Ishikawa (cell line): ENCODE measurements at regions not wholly inside any gene's neighbourhood (a gene's known extent, or its start where the extent isn't known, plus 50 kb on each side); places are given as distances from the start of the nearest gene placed in this dataset.

Experiments
- CEBPB ChIP-seq: IDR thresholded peaks from 2 replicates; pipeline ENCODE4 v1.6.1; 2012
- CREB1 ChIP-seq: IDR thresholded peaks from 2 replicates; pipeline ENCODE4 v1.6.1; 2012; ENCODE audit warnings: low read depth
- EGR1 ChIP-seq: IDR thresholded peaks from 2 replicates; pipeline ENCODE4 v1.6.1; 2012
- EP300 ChIP-seq: IDR thresholded peaks from 2 replicates; pipeline ENCODE4 v1.6.1; 2012; ENCODE audit warnings: borderline replicate concordance
- FOXM1 ChIP-seq: IDR thresholded peaks from 2 replicates; pipeline ENCODE4 v1.6.1; 2012; ENCODE audit warnings: low read depth, borderline replicate concordance
- NFIC ChIP-seq: IDR thresholded peaks from 2 replicates; pipeline ENCODE4 v1.6.1; 2012
- RAD21 ChIP-seq: IDR thresholded peaks from 2 replicates; pipeline ENCODE4 v1.6.1; 2012; ENCODE audit warnings: low read depth
- TAF1 ChIP-seq: IDR thresholded peaks from 2 replicates; pipeline ENCODE4 v1.6.1; 2012; ENCODE audit warnings: low read depth, mild to moderate bottlenecking
- TCF12 ChIP-seq: IDR thresholded peaks from 2 replicates; pipeline ENCODE4 v1.6.1; 2012; ENCODE audit warnings: low read depth
- TEAD4 ChIP-seq: IDR thresholded peaks from 2 replicates; pipeline ENCODE4 v1.6.1; 2012
- YY1 ChIP-seq: IDR thresholded peaks from 2 replicates; pipeline ENCODE4 v1.6.1; 2012; ENCODE audit warnings: low read depth
- ZBTB7A ChIP-seq: IDR thresholded peaks from 2 replicates; pipeline ENCODE4 v1.6.1; 2012; ENCODE audit warnings: low read depth
- TF ChIP-seq, protein P1 (sequence below): IDR thresholded peaks from 2 replicates; pipeline ENCODE4 v1.6.1; 2012
- TF ChIP-seq, protein P2 (sequence below): IDR thresholded peaks from 2 replicates; pipeline ENCODE4 v1.6.1; 2012
- TF ChIP-seq, protein P3 (sequence below): IDR thresholded peaks from 2 replicates; pipeline ENCODE4 v1.6.1; 2012; ENCODE audit warnings: low read depth, mild to moderate bottlenecking

DNA sequence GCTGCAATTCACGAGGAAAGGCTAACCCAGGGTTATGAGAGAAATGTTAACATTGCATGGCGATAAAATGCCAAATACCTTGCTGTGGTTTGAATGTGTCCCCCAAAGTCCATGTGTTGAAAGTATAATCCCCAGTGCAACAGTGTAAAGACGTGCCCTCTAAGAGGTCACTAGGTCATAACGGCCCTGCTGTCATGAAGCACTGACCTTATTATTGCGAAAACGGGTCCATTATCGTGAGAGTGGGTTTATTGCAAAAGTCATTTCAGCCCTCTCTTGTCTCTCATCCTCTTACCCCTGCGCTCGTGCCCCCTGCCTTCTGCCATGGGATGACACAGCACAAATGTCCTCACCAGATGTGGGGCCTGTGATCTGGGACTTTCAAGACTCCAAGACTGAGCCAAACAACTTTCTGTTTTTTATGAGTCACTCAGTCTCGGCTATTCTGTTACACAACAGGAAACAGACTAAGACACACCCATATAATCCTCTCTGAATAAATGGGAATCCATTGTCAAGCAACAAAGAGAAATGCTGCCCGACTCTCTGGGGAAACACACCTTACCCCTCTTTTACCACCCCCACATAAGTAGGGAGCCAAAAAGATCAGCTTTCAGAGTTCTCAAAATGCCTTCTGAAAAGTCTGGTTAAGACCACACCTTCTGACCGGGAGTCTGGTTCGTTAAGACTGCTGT, 73.1 kb upstream of the UCN3 start:
- TF ChIP-seq TAF1, result no peak
- peak; percentile 41 for TF ChIP-seq CEBPB
- peak; percentile 59; the same call in 1 of the 2 replicates for TF ChIP-seq EP300
- TF ChIP-seq TCF12, result peak; percentile 32; the same call in 1 of the 2 replicates
- no peak for TF ChIP-seq FOXM1

DNA sequence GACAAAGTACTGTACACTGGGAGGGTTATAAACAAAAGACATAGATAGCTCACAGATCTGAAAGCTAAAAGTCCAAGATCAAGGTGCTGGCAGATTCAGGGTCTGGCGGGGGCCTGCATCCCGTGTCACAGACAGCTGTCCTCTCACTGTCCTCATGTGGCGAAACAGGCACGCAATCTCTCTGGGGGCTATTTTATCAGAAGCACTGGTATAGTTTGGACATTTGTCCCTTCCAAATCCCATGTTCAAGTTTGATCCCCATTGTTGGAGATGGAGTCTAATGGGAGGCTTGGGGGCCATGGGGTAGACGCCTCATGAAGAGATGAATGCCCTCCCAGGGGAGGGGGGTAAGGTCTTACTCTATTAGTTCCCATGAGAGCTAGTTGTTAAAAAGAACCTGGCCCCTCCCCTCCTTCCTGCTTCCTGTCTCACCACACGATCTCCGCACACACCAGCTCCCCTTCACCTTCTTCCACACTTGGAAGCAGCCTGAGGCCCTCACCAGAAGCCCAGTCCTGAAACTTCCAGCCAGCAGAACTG, 72.5 kb upstream of the UCN3 start:
- TF ChIP-seq FOXM1 (no peak), EGR1 (no peak), YY1 (no peak), EP300 (no peak), NFIC (no peak), CREB1 (no peak), RAD21 (no peak), TEAD4 (no peak), TCF12 (no peak), ZBTB7A (no peak), CEBPB (no peak), TAF1 (no peak)
- TF ChIP-seq, protein P1, sequence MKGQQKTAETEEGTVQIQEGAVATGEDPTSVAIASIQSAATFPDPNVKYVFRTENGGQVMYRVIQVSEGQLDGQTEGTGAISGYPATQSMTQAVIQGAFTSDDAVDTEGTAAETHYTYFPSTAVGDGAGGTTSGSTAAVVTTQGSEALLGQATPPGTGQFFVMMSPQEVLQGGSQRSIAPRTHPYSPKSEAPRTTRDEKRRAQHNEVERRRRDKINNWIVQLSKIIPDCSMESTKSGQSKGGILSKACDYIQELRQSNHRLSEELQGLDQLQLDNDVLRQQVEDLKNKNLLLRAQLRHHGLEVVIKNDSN, result no peak
- TF ChIP-seq, protein P2, sequence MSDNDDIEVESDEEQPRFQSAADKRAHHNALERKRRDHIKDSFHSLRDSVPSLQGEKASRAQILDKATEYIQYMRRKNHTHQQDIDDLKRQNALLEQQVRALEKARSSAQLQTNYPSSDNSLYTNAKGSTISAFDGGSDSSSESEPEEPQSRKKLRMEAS, result no peak

DNA sequence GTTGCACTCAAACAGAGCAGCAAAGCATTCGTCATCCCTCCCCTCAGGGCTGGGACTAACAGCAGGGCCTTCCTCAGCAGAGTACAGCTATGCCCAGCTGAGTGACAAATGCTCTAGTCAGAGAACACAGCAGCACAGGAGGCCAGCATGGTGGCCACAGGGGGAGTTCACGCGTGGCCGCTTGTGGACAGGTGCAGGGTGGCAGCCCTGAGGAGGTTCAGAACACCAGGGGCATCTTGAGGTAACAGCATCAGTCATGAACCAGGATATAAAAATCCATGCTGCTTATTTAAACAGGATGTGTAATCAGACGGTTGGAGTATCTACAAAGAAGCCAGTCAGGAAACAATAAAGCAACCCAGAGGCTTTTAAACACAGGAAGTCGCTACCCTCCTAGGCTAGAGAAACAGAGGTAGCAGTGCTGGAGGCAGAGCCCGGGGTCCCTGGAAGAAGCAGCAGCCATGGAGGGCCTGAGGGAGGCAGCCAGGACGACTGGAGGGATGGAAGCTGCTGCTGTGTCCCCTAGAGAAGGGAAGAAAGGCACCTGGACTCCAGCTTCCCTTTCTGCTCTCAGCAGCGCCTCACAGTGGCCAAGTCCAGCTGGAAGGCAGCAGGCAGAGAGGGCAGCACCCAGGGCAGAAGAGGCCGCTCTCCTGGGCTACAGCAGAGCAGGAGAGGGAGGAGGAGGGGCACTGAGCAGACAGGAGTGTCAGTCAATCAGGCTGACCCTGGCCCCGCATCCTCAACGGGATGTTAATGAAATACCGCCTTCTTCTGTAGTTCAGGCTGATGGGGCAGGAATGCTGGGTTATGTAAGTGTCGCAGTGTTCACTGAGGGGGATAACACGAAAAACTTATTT, 70.8 kb upstream of the UCN3 start:
- TF ChIP-seq ZBTB7A (no peak), RAD21 (peak; percentile 31; the same call in 1 of the 2 replicates)

DNA sequence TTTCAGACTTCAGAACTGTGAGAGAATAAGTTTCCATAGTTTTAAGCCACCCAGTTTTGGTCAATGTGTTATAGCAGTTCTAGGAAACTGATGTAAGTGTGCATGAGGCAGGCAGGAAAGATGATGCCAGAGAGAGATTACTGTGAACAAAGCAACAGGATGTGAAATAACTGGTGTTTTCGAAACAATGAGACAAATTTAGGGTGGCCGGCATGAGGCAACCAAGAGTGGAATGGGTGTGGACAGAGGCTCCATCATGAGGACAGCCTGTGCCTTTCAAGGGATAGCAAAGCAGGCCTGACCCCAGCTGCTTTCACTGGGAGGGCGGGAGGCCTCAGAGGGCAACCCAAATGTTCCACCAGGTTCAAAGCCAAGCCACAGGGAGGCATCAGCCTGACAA, 67.3 kb upstream of the UCN3 start:
- TF ChIP-seq, protein P1, result no peak
- TF ChIP-seq CEBPB, result no peak
- no peak for TF ChIP-seq FOXM1
- TF ChIP-seq RAD21, result no peak
- TF ChIP-seq, protein P2, result no peak
- TF ChIP-seq, protein P3, sequence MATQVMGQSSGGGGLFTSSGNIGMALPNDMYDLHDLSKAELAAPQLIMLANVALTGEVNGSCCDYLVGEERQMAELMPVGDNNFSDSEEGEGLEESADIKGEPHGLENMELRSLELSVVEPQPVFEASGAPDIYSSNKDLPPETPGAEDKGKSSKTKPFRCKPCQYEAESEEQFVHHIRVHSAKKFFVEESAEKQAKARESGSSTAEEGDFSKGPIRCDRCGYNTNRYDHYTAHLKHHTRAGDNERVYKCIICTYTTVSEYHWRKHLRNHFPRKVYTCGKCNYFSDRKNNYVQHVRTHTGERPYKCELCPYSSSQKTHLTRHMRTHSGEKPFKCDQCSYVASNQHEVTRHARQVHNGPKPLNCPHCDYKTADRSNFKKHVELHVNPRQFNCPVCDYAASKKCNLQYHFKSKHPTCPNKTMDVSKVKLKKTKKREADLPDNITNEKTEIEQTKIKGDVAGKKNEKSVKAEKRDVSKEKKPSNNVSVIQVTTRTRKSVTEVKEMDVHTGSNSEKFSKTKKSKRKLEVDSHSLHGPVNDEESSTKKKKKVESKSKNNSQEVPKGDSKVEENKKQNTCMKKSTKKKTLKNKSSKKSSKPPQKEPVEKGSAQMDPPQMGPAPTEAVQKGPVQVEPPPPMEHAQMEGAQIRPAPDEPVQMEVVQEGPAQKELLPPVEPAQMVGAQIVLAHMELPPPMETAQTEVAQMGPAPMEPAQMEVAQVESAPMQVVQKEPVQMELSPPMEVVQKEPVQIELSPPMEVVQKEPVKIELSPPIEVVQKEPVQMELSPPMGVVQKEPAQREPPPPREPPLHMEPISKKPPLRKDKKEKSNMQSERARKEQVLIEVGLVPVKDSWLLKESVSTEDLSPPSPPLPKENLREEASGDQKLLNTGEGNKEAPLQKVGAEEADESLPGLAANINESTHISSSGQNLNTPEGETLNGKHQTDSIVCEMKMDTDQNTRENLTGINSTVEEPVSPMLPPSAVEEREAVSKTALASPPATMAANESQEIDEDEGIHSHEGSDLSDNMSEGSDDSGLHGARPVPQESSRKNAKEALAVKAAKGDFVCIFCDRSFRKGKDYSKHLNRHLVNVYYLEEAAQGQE, result no peak
- no peak for TF ChIP-seq TCF12
- TF ChIP-seq ZBTB7A, result no peak
- no peak for TF ChIP-seq NFIC
- no peak for TF ChIP-seq EP300
- TF ChIP-seq CREB1, result no peak

DNA sequence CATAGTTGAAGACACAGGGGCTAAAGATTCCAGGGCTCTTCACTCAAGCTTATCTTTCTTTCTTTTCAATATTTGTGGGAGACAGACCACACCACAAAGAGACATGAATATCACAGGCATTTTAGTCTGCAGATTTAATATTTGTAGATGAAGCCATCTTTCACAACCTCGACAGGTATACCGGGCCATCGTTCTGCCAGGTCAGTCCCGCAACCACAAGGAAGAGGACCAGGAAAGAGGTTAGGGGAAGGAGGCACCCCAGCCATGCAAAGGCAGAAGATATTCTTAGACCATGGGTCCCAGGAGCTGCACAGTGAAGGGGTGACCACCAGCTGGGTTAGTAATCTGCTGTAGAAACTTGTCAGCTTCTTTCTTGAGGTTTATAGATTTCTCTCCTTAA, 66.8 kb upstream of the UCN3 start:
- no peak for TF ChIP-seq ZBTB7A
- no peak for TF ChIP-seq CEBPB
- TF ChIP-seq NFIC, result no peak
- no peak for TF ChIP-seq RAD21
- TF ChIP-seq, protein P1, result no peak
- TF ChIP-seq, protein P2, result no peak
- TF ChIP-seq TCF12, result no peak
- TF ChIP-seq EGR1, result no peak
- TF ChIP-seq TAF1, result no peak
- TF ChIP-seq TEAD4, result no peak
- no peak for TF ChIP-seq FOXM1
- TF ChIP-seq CREB1, result no peak
- TF ChIP-seq YY1, result no peak
- TF ChIP-seq, protein P3, result no peak
- TF ChIP-seq EP300, result no peak
